Activated CD8-positive, alpha-beta memory T cell treated with anti-CD3 and anti-CD28 coated beads for 48 hours (primary cell): ENCODE measurements at regions not wholly inside any gene's neighbourhood (a gene's known extent, or its start where the extent isn't known, plus 50 kb on each side); places are given as distances from the start of the nearest gene placed in this dataset.

Experiments
- DNase-seq, 3 experiments: peaks; one replicate each; pipeline ENCODE4 v3.0.0-alpha.2; 2020; ENCODE audit warnings: low read depth in 2 of 3, low spot score in 2 of 3

GRCh38 chr13:82719987-82720386 lies 1162.3 kb downstream of the SLITRK1 start:
- no peak for DNase-seq

- no peak for DNase-seq
Observed at GRCh38 chr13:82717249-82717648, 1165.0 kb downstream of the SLITRK1 start.

GRCh38 chr13:82713687-82714405 lies 1168.4 kb downstream of the SLITRK1 start:
- DNase-seq = no peak

GRCh38 chr13:82702513-82702912 lies 1179.8 kb downstream of the SLITRK1 start:
- no peak for DNase-seq

- no peak for DNase-seq
Observed at GRCh38 chr13:82701020-82701419, 1181.3 kb downstream of the SLITRK1 start.

- DNase-seq = no peak
Observed at GRCh38 chr13:82698941-82699340, 1183.3 kb downstream of the SLITRK1 start.

GRCh38 chr13:82698383-82698782 lies 1183.9 kb downstream of the SLITRK1 start:
- no peak for DNase-seq

GRCh38 chr13:82693607-82694006 lies 1188.7 kb downstream of the SLITRK1 start:
- DNase-seq = no peak

GRCh38 chr13:82688400-82688994 lies 1193.8 kb downstream of the SLITRK1 start:
- no peak for DNase-seq

- DNase-seq = no peak
Observed at GRCh38 chr13:82687884-82688283, 1194.4 kb downstream of the SLITRK1 start.

- no peak for DNase-seq
Observed at GRCh38 chr13:82681535-82681934, 1200.7 kb downstream of the SLITRK1 start.

- no peak for DNase-seq
Observed at GRCh38 chr13:82678052-82678451, 1204.2 kb downstream of the SLITRK1 start.

GRCh38 chr13:82675024-82675423 lies 1207.2 kb downstream of the SLITRK1 start:
- DNase-seq = no peak

GRCh38 chr13:82674546-82674945 lies 1207.7 kb downstream of the SLITRK1 start:
- DNase-seq = no peak

GRCh38 chr13:82672248-82672647 lies 1210.0 kb downstream of the SLITRK1 start:
- no peak for DNase-seq

GRCh38 chr13:82664183-82664582 lies 1218.1 kb downstream of the SLITRK1 start:
- DNase-seq = no peak

GRCh38 chr13:82661126-82661525 lies 1221.1 kb downstream of the SLITRK1 start:
- DNase-seq = no peak

GRCh38 chr13:82658811-82659210 lies 1223.5 kb downstream of the SLITRK1 start:
- no peak for DNase-seq

- DNase-seq = no peak
Observed at GRCh38 chr13:82657471-82657870, 1224.8 kb downstream of the SLITRK1 start.

GRCh38 chr13:82654861-82655855 lies 1227.1 kb downstream of the SLITRK1 start:
- DNase-seq = no peak

- DNase-seq = no peak
Observed at GRCh38 chr13:82654143-82654542, 1228.1 kb downstream of the SLITRK1 start.

GRCh38 chr13:82647540-82647939 lies 1234.7 kb downstream of the SLITRK1 start:
- no peak for DNase-seq
